Peyer's patch (tissue), 4 donors: ENCODE measurements at regions not wholly inside any gene's neighbourhood (a gene's known extent, or its start where the extent isn't known, plus 50 kb on each side); places are given as distances from the start of the nearest gene placed in this dataset.

Experiments used
- DNase-seq, 3 donors: peaks; one replicate each; pipeline ENCODE4 v3.0.0-alpha.2; 2017 to 2019
- H3K27ac ChIP-seq, 4 donors: fragments of 200-600 bp; sonication (generic); one replicate each; pipeline ENCODE4 v1.5.1; 2016 to 2019
- H3K27me3 ChIP-seq, 2 donors: fragments of 200-600 bp; sonication (generic); one replicate each; pipeline ENCODE4 v1.5.1; 2019
- H3K36me3 ChIP-seq, 3 donors: fragments of 200-600 bp; sonication (generic); one replicate each; pipeline ENCODE4 v1.5.1; 2016 to 2019
- H3K4me1 ChIP-seq, 4 donors: fragments of 200-600 bp; sonication (generic); one replicate each; pipeline ENCODE4 v1.5.1; 2016 to 2019
- H3K4me3 ChIP-seq, 4 donors: fragments of 200-600 bp; sonication (generic); 1 replicate in 3 of 4; 2 replicates in 1 of 4; pipeline ENCODE4 v1.5.1; 2016 to 2019; ENCODE audit warnings: mild to moderate bottlenecking in 1 of 4
- H3K9me3 ChIP-seq, 4 donors: fragments of 200-600 bp; sonication (generic); one replicate each; pipeline ENCODE4 v1.5.1; 2016 to 2019; ENCODE audit warnings: mild to moderate bottlenecking in 1 of 4
- CTCF ChIP-seq, 6 experiments: fragments of 450-650 bp in 4 of 6; fragments of 200-600 bp in 2 of 6; sonication (generic) in 1 of 6; IDR thresholded peaks; one replicate each; pipeline ENCODE4 v1.5.1; 2017 to 2019; ENCODE audit warnings: antibody characterized with exemption in 6 of 6, mild to moderate bottlenecking in 3 of 6, moderate library complexity in 1 of 6
- POLR2A ChIP-seq, 2 donors: fragments of 450-650 bp; IDR thresholded peaks; one replicate each; pipeline ENCODE4 v1.5.1; 2017; ENCODE audit warnings: antibody characterized with exemption in 2 of 2, mild to moderate bottlenecking in 2 of 2, moderate library complexity in 2 of 2

- no peaks in the 10 kb centered on the region for H3K9me3 ChIP-seq
- no peak for DNase-seq
- TF ChIP-seq POLR2A (IDR thresholded peaks at IDR 0.05): no peak
- TF ChIP-seq CTCF (IDR thresholded peaks at IDR 0.05): no peak
- no peaks in the 10 kb centered on the region for H3K27me3 ChIP-seq
- H3K36me3 ChIP-seq: no peaks in the 10 kb centered on the region
- H3K27ac ChIP-seq: no peak overlapping the region
- H3K4me1 ChIP-seq: no peaks in the 10 kb centered on the region
- H3K4me3 ChIP-seq: no peak overlapping the region
These were observed 833.4 kb upstream of the AMELY start for GRCh38 chrY:7744691-7745580.

- H3K27me3 ChIP-seq: no peaks in the 10 kb centered on the region
- TF ChIP-seq POLR2A (IDR thresholded peaks at IDR 0.05) (no peak), CTCF (IDR thresholded peaks at IDR 0.05) (no peak)
- no peak overlapping the region for H3K27ac ChIP-seq
- no peaks in the 10 kb centered on the region for H3K4me1 ChIP-seq
- no peaks in the 10 kb centered on the region for H3K9me3 ChIP-seq
- H3K4me3 ChIP-seq: no peak overlapping the region
- DNase-seq: no peak
- H3K36me3 ChIP-seq: no peaks in the 10 kb centered on the region
These were observed 825.4 kb upstream of the AMELY start for GRCh38 chrY:7736847-7737365.

- Histone ChIP-seq H3K9me3 (no peaks in the 10 kb centered on the region), H3K4me1 (no peaks in the 10 kb centered on the region), H3K27me3 (no peaks in the 10 kb centered on the region), H3K27ac (no peak overlapping the region), H3K4me3 (no peak overlapping the region), H3K36me3 (no peaks in the 10 kb centered on the region)
- no peak for DNase-seq
- TF ChIP-seq POLR2A (IDR thresholded peaks at IDR 0.05): no peak
- no peak for TF ChIP-seq CTCF (IDR thresholded peaks at IDR 0.05)
These were observed 820.1 kb upstream of the AMELY start for GRCh38 chrY:7731651-7732050.

GRCh38 chrY:7730664-7731063 lies 819.1 kb upstream of the AMELY start:
- Histone ChIP-seq H3K27me3 (no peaks in the 10 kb centered on the region), H3K36me3 (no peaks in the 10 kb centered on the region), H3K9me3 (no peaks in the 10 kb centered on the region), H3K27ac (no peak overlapping the region), H3K4me1 (no peaks in the 10 kb centered on the region), H3K4me3 (no peak overlapping the region)
- TF ChIP-seq CTCF (IDR thresholded peaks at IDR 0.05) (no peak), POLR2A (IDR thresholded peaks at IDR 0.05) (no peak)
- no peak for DNase-seq

- DNase-seq: no peak
- H3K9me3 ChIP-seq: no peaks in the 10 kb centered on the region
- no peaks in the 10 kb centered on the region for H3K27me3 ChIP-seq
- no peak overlapping the region for H3K27ac ChIP-seq
- no peak overlapping the region for H3K4me3 ChIP-seq
- no peaks in the 10 kb centered on the region for H3K36me3 ChIP-seq
- TF ChIP-seq POLR2A (IDR thresholded peaks at IDR 0.05): no peak
- no peak for TF ChIP-seq CTCF (IDR thresholded peaks at IDR 0.05)
- no peaks in the 10 kb centered on the region for H3K4me1 ChIP-seq
These were observed 818.5 kb upstream of the AMELY start for GRCh38 chrY:7730071-7730470.
